T follicular helper cell (primary cell): ENCODE measurements at regions not wholly inside any gene's neighbourhood (a gene's known extent, or its start where the extent isn't known, plus 50 kb on each side); places are given as distances from the start of the nearest gene placed in this dataset.
"Not testable (repeated sequence)": the region's sequence is repeated elsewhere in the genome, so short reads cannot be mapped to it uniquely, and the experiment has no call there.

Experiments used
- DNase-seq: peaks from one replicate; pipeline ENCODE4 v3.0.0-alpha.2; 2020; ENCODE audit warnings: low read depth

DNA sequence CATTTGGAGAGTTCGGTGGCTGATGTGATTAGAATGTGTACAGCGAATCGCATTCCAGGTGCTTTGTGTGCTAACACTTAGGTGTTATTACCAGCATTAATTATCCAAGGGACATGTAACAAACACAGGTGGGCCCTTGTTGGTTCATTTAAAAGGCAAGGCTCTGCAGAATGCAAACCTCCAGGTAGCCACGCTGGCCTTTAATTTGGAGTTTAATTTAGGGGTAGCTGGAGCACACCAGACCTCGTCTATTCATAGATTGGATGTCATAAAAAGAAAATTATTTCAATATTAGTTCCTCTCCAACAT lies 191.1 kb downstream of the MAT2B start:
- no peak for DNase-seq

DNA sequence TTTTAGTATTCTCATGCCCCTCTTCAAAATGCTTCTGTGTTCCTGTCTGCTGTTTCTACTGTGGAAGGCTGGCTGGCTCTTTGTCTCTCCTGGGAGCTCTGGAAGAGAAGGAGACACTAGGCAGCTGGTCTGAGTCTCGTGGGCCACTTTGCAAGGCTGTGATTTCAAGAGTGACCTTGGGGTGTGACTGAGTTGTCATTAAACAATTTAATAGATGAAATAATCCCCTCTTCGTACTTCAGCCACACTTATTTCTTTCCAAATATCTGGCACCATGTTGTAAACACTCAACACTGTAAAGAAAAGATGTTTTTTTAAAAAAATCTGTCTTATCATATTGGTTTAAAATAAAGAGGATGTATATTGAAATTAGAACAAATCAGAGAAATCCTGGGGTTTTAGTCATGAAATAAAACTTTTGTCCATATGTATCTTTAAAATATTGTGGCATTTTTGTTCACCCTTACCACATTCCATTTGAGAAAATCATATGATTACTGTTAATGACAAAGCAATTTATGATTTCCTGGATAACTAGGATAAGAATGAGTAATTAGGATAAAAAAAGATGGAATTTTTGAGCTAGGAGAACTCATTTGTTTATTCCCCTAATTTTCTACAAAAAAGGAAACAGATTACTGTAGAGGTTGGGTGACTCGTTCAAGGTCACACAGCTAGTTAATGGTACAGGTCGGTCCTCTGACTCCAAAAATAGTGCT lies 200.8 kb downstream of the MAT2B start:
- no peak for DNase-seq

DNA sequence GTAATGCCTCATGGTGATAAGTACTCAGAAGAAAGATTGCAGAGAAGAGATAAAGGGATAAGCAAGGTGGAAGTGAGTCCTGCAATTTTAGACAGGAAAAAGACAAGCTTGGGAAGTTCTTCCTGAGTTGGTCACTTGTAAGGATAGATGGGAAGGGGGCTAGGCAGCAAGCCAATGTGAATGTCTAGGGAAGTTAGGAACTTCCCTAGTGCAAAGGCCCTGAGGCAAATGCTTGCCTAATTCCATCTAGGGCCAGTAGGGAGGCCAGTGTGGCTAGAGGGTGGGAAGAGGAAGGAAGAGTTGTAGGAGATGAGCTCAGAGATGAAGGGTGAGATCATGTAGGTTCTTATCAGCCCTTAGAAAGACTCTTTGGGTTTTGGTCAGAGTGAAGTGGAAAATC lies 206.6 kb downstream of the MAT2B start:
- no peak for DNase-seq

DNA sequence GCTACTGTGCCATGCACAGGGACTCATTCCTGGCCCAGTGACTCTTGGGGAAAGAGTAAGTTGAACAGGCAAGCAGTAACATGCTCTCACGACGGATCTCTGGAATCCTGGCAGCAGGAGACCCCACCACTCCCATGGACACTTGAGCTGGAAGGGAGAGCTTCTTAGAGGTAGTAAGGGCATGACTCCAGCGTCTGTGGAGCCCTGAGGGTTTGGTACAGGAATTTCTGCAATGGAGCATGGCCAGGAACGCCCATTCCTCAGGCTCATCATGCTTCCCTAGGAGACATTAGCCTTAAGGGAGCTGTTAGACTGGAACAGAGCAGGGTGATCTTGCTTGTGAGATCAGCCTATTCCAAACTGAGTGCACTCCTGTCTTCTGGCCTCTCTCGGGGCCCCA lies 212.9 kb downstream of the MAT2B start:
- DNase-seq = no peak

DNA sequence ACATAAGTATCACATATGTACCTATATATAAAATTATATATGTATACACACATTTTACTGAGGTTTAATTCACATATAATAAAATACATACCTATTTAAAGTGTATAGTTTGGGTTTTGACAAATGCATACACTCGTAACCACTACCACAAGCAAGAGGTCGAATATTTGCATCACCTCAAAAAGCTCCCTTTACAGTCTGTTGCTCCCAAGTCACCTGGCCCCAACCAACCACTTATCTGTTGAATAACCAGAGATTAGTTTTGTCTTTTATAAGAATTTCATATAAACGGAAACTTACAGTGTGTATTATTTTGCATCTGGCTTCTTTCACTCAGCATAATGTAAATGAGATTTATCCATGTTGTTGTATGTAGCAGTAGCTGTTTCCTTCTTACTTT lies 218.9 kb downstream of the MAT2B start:
- no peak for DNase-seq

DNA sequence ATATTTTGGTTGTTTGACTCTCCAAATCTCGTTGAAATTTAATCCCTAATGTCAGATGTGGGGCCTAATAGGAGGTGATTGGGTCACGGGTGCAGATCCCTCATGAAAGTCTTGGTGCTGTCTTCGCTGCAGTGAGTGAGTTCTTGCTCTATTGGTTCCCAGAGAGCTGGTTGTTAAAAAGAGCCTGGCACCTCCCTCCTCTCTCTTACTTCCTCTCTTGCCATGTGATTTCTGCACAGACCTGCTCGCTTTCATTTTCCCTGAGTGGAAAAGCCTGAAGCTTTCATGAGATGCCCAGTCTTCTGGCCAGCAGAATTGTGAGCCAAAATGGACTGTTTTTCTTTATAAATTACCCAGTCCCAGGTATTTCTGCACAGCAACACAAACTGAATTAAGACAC lies 221.6 kb downstream of the MAT2B start:
- DNase-seq = no peak

DNA sequence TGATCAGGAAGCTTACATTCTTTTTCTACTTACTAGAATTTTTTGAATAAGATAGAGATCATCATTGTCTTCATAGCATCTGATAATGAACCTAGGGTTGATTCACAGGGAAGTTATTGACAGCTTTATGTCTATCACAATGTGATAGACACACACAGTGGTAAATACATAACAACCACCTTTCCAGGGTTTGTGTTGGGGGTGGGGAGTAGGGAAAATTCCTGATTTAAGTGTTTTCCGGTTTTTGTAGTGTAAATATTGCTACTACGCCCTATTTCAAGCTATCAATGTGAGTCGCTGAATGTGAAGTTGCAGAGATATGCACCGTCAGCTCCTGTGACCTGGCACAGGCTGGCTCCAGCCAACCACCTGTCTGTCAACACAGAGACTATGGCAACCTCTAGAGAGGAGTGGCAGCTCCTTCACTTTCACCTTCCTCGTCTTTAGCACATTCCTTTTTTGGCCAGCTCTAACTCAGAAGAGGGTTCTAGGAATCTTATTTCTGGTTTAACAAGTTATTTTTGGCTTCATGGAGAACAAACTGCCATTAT lies 224.9 kb downstream of the MAT2B start:
- no peak for DNase-seq

DNA sequence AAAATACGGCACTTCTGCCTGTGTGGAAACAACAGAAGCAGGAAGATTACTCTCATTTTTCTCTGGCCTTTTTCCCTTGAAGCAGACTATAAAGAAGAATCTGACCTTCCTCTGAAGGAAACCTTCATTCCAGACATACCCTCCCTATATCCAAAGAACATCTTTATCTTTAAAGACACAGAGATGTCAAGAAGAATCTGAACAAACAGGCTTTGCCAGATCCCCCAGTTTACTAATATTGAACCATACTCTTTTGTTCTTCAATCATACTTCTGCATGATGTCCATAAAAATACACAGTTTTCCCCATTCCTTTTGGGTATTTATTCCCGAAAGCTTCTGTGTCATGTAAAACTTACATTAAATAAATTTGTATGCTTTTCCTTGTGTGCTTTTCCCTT lies 225.8 kb downstream of the MAT2B start:
- DNase-seq = no peak

DNA sequence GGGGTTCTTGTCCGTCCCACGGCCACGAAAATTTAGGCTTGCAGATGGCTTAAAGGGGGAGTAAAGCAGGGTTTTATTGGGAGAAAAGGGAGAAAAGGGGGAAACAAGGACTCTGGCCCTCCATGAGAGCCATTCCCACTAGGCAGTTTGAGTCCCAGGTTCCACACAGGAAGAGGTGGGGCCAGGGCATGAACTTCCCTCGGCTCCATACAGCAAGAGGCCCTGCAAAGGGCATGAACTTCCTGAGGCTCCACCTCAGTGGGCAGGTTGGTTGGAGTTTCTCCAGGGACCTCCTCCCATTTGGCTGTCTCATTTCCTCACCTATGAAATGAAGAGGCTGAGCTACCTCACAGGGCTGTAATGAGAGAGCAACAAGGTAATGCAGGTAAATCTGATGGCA lies 229.7 kb downstream of the MAT2B start:
- DNase-seq = no peak

DNA sequence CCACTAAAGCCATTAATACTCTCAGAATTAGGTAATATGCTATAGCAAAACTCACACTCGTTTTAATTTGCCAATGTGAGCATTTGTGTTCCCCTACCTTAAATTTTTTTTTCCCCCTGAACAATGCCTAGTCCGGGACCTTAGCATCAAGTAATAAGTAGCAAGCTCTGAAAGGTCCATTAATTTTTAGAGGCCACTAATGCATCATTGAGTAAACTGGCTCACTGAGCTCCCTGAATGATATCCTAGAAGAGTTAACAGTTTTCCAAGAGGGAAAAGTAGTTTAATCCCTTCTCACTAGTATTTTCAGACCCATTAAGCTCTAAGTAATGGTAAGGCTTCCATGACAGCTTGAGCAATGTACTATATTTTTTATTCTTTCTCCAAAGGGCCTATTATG lies 242.2 kb downstream of the MAT2B start:
- DNase-seq = no peak

DNA sequence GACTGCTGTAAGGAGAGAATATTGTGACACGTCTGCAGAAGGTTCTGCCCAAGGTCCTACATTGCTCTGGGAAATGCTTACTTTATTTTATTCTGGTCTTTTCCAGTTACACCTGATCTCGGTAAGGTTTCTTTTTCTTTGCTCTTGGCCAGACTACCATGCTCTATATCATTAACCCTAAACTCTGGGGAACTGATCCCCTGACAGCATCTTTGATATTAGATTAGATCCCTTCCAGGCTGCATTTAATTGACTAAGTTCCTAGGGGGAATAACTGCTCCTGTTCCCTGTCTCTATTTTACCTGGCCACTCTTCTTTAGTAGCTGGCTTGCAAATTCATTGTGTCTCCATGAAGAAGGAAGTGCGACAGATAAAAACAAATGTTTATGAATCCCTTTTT lies 243.5 kb downstream of the MAT2B start:
- no peak for DNase-seq

DNA sequence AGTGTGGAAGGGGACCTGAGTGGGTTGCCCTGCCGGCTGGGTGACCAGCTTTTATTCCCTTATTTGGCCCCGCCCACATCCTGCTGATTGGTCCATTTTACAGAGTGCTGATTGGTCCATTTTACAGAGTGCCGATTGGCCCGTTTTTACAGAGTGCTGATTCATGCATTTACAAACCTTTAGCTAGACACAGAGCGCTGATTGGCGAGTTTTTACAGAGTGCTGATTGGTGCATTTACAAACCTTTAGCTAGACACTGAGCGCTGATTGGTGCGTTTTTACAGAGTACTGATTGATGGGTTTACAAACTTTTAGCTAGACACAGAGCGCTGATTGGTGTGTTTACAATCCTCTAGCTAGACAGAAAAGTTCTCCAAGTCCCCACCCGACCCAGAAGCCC lies 245.0 kb downstream of the MAT2B start:
- DNase-seq = not testable (repeated sequence)

DNA sequence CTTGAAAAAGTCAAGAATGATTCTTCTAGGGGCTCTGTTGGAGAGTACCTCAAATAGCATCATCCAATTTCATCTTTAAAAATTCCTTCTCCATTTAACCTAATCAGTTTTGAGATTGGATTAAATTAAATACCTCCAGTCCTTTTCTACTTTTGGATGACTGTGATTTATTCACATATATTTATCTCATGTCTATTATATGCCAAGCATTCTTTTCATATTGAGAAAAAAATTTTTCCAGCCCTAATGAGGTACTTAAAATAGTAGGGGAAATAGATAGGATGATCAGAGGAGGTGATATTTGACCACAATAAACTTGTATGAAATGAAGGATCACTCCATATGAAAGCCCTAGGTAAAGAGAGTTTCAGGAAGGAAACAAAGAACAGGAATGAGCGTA lies 250.1 kb downstream of the MAT2B start:
- DNase-seq = no peak

DNA sequence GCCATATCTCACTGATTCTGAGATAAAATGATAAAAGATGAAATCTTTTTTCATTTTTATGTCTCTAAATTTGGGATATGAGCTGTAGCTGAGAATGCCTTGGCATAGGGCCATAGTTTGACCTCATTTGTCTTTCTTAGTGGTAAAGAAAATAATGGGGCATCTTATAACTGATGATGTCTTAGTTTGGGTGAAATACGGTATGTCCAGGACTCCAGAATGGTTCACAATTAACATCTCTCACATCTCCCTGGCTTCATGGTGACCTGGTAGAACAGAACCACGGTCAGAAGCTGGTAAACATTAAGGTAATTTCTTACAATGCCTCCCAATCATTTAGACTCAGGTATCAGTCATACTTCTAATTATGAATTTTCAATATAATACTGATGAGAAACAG lies 250.8 kb downstream of the MAT2B start:
- DNase-seq = no peak

DNA sequence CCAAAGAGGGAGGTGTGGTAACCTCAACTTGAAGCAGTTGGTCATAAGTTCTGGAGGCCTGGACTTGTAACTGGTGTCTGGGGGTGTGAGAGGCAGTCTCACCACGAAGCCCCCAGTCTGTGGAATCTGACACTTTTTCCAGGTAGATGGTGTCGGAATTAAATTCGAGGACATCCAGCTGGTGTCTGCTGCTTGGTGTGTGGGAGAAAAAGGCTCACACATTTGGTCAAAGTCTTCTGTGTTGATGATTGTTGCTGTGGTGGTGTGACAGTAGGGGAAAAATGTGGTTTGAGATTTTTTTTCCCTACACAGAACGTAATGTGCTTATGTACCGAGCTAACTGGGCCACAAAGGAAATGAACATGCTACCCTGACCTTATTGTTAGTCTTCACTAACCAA lies 251.9 kb downstream of the MAT2B start:
- DNase-seq = no peak

DNA sequence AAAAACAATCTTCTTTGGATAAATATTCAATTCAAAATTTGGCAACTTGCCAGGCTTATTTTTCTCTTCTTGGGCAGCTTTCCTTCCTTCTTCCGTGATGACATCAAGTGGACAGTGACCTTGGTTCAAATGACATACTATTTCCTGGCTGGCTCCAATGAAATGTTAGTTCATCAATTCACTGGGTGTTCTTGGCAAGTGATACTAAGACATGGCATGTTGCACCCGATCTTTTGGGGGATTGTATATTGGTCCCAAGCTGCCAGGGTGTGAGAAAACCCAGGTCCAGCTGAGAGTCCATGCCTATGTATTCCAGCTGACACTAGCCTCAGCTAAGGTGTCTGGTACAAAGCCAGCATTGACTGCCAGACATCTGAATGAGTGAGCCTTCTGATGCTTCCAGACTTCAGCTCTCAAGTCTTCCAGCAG lies 252.9 kb downstream of the MAT2B start:
- no peak for DNase-seq

DNA sequence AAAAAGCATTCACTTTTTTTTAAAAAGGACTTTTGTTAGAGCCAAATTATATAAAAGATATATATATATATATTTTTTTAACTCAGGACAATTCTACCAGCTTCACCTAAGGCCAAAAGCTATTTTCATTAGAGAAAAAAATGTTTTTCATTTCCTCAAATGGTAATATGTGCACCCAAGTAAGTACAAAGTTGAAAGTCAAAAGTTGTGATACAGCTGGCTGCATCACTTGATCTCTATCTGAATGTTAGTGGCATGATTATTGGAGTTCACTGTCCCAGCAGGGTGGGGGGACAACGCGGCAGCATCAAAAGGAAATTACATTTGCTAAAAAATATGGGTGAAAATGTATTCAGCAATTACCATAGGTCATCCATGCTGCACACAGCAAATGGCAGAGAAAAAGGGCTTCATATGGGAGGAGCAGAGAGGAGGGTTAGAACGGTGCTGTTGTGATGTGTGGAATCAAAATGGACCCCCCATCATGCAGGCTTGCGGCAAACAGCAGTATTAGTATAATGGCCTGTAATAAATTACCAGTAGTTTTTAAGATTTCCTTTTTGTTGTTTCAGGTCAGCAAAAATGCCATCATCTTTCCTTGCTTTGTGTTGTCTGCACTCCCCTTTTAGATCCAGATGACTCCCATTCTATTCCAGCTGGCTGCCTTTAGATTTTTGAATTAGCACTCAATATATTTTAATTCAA lies 253.7 kb downstream of the MAT2B start:
- DNase-seq = no peak

DNA sequence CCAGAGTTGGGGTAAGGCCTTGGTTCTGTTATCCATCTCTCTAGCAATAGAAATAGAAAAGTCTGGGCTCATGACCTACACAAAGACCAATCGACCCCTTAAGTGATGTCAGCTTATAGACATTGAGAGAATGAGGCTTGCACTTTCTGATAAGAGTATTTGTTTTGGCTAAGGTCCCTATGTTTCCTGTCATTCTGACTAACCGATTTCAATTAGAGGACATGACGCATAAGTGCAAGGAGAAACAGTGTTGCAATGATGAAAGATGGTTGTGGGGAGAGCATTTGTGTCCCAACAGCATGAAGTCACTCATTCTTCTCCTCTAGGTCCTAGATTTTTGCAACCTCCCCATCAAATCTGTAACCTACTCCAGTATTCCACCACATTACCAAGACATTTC lies 255.1 kb downstream of the MAT2B start:
- DNase-seq = no peak

DNA sequence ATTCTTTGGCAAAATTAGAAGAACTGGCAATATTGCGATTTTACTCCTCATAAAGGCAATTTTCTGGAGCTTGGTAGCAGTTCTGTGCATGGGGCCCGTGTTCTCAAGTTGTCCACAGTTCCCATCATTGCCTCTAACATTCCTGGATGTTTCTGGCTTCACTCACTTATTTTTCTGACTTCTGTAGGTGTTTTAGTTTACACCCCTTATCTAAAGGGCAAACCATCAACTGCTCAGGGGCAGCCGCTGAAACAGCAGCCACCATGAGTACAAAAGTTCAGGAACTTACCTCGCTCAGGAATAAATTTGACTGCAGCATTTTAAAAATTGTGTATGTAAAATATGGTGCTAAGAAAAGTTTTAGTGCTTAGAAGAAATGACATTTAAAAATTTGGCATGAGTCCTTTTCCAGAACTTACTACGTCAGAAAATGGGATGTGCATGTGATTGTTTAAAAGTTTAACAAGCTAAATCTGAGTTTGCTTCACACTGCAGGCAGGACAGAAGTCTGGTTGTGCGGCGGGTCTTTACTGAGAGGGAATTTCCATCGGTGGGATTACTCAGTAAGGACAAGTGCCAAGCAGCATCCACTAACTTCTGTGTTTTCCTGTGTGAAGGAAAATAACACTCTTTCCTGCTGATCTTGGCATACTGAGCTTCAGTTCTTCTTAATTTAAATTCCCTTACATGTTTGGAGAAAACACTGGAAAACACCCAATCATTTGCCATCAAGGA lies 261.7 kb downstream of the MAT2B start:
- DNase-seq = no peak

DNA sequence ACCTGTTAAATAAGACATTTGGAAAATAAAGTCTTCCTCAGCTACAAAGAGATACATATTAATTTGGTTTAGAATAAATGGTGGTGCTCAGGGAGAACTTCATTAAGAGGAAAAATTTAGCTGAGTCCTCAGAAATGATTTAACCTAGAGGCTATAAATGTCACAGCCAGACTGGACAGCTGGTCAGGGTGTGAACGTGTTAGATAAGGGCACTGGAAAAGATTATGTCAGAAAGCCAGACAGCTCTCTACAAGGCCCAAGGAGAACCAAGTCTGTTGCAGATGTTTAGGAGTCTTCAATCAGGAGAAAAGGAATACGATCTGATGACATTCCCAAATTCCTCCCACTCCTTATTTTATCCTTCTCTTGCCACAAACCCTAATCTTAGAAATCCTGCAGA lies 265.2 kb downstream of the MAT2B start:
- DNase-seq = no peak

DNA sequence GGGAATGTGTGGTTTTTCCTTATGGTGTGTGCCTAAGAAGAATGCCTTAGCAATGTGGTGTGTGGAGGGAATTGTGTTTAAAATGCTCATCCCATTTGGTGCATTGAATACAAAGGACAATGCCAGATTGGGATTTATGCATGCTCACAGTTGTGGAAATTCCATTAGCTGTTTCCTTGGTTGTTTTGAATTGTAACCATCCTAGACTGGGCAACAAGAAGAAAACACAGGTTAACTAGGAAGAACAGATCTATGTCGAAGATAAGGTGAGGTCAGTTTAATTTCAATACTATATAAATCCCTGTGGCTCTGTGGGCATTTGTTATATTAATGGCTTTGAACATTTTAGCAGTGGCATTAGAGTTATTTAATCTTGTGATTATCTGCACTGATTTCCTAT lies 266.8 kb downstream of the MAT2B start:
- no peak for DNase-seq

DNA sequence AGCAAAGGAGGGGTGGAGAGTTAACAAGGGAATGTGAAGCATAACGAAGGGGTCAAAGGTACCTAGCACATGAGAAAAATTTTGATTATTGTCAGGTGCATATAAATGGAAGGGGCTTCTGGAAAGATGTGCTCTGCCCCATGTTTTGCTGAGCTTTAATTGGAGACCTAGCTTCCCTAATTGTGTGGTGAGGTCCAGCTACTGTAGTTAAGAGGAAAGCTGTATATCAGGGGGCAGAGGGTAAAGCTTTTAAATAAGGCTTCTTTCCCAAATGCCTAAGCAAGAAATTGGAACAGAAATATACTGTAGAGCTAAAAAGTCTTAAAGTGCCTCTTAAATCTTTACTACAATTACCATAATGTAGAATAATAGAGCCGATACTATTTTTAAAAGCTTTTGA lies 267.2 kb downstream of the MAT2B start:
- no peak for DNase-seq

DNA sequence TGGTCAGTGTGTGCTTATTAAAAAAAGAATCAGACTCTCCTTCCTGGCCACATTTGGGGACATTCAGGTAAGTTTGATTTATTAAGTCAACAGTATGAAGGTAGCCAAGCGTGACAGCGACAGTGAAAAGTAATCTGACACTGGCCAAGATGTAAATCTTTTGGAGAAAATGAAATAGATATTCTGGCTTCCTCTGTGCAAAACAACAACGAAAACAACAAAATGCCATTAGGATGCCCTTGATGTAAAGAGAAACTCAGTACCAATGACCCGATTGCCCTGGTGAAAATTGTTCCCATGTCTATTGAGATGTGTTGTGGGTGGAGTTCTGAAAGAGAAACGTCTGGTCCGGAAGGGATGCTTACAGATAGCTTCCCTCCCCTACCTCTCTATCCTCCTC lies 267.8 kb downstream of the MAT2B start:
- no peak for DNase-seq
